ENCODE measurements at regions not wholly inside any gene's neighbourhood (a gene's known extent, or its start where the extent isn't known, plus 50 kb on each side); places are given as distances from the start of the nearest gene placed in this dataset.

DNA sequence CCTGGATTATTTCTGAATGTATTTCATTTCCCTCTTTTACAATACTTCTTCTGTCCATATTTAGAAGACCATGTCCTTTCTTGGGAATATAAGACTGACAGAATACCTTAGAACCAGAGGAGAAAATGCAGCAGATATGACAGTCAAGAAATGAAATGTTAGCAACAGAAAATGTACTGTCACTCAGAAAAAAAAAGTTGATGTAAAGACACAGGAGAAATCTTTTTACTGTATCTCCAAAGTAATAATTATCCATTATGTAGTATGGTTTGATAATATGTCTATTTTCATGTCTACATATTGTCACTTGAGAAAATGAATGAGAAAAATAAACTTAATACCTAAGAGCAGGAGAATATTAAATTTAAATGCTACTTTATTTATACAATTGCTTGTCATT lies 652.1 kb downstream of the GABRG2 start:
- no peak overlapping the region for H3K27ac Mint-ChIP-seq (ENCODE audit: unreplicated experiment)
- H3K36me3 ChIP-seq (ENCODE audit: control insufficient read depth, insufficient read depth, low read length), result no peaks in the 10 kb centered on the region
- no peak for DNase-seq
- no peak for TF ChIP-seq CTCF (IDR thresholded peaks at IDR 0.05; ENCODE audit: insufficient read depth in 1 of 2, low read depth in 1 of 2, low read length in 1 of 2, severe bottlenecking in 1 of 2, unreplicated experiment in 1 of 2)
- H3K4me3 Mint-ChIP-seq (ENCODE audit: unreplicated experiment), result no peak overlapping the region
- no peaks in the 10 kb centered on the region for H3K36me3 Mint-ChIP-seq (ENCODE audit: insufficient read depth, unreplicated experiment)
- intact Hi-C loops (cut with micrococcal nuclease; ENCODE audit: unreplicated experiment), result no loop called here
- POLR2A ChIA-PET, result no interaction called here
- no peaks in the 10 kb centered on the region for H3K27me3 Mint-ChIP-seq (ENCODE audit: insufficient read depth, unreplicated experiment)
- no peaks in the 10 kb centered on the region for H3K4me1 ChIP-seq
- no peaks in the 10 kb centered on the region for H3K9me3 ChIP-seq
- H3K27me3 ChIP-seq (replicated peaks; ENCODE audit: control insufficient read depth, insufficient read depth, low read length), result no peaks in the 10 kb centered on the region
- no peak overlapping the region for H3K4me3 ChIP-seq (ENCODE audit: low read depth, low read length)
- no peaks in the 10 kb centered on the region for H3K4me1 Mint-ChIP-seq (ENCODE audit: low read depth, unreplicated experiment)
- CTCF ChIA-PET, result no interaction called here
- no TSS peak for BruUV-seq (replicated peaks)
- peaks cover 10% of the 10 kb centered on the region for H3K9me3 Mint-ChIP-seq (ENCODE audit: unreplicated experiment)

GRCh38 chr5:162721125-162721524 lies 653.6 kb downstream of the GABRG2 start:
- H3K4me3 Mint-ChIP-seq (ENCODE audit: unreplicated experiment), result no peak overlapping the region
- H3K9me3 ChIP-seq, result no peaks in the 10 kb centered on the region
- H3K27me3 Mint-ChIP-seq (ENCODE audit: insufficient read depth, unreplicated experiment), result no peaks in the 10 kb centered on the region
- H3K36me3 ChIP-seq (ENCODE audit: control insufficient read depth, insufficient read depth, low read length), result no peaks in the 10 kb centered on the region
- CTCF ChIA-PET, result no interaction called here
- H3K27ac Mint-ChIP-seq (ENCODE audit: unreplicated experiment), result no peak overlapping the region
- no peaks in the 10 kb centered on the region for H3K36me3 Mint-ChIP-seq (ENCODE audit: insufficient read depth, unreplicated experiment)
- H3K4me3 ChIP-seq (ENCODE audit: low read depth, low read length), result no peak overlapping the region
- no peaks in the 10 kb centered on the region for H3K27me3 ChIP-seq (replicated peaks; ENCODE audit: control insufficient read depth, insufficient read depth, low read length)
- POLR2A ChIA-PET, result no interaction called here
- H3K4me1 Mint-ChIP-seq (ENCODE audit: low read depth, unreplicated experiment), result no peaks in the 10 kb centered on the region
- intact Hi-C loops (cut with micrococcal nuclease; ENCODE audit: unreplicated experiment), result no loop called here
- no peak for TF ChIP-seq CTCF (IDR thresholded peaks at IDR 0.05; ENCODE audit: insufficient read depth in 1 of 2, low read depth in 1 of 2, low read length in 1 of 2, severe bottlenecking in 1 of 2, unreplicated experiment in 1 of 2)
- BruUV-seq (replicated peaks), result no TSS peak
- H3K9me3 Mint-ChIP-seq (ENCODE audit: unreplicated experiment), result peaks cover 19% of the 10 kb centered on the region
- no peak for DNase-seq
- H3K4me1 ChIP-seq, result no peaks in the 10 kb centered on the region

GRCh38 chr5:162752612-162753011 lies 684.8 kb upstream of the CCNG1 start:
- BruUV-seq (replicated peaks), result no TSS peak
- no peak for TF ChIP-seq CTCF (IDR thresholded peaks at IDR 0.05; ENCODE audit: insufficient read depth in 1 of 2, low read depth in 1 of 2, low read length in 1 of 2, severe bottlenecking in 1 of 2, unreplicated experiment in 1 of 2)
- H3K27me3 Mint-ChIP-seq (ENCODE audit: insufficient read depth, unreplicated experiment), result no peaks in the 10 kb centered on the region
- no peaks in the 10 kb centered on the region for H3K36me3 Mint-ChIP-seq (ENCODE audit: insufficient read depth, unreplicated experiment)
- H3K27ac Mint-ChIP-seq (ENCODE audit: unreplicated experiment), result no peak overlapping the region
- intact Hi-C loops (cut with micrococcal nuclease; ENCODE audit: unreplicated experiment), result no loop called here
- Histone ChIP-seq H3K27me3 (replicated peaks; ENCODE audit: control insufficient read depth, insufficient read depth, low read length) (no peaks in the 10 kb centered on the region), H3K4me1 (no peaks in the 10 kb centered on the region), H3K9me3 (no peaks in the 10 kb centered on the region), H3K36me3 (ENCODE audit: control insufficient read depth, insufficient read depth, low read length) (no peaks in the 10 kb centered on the region), H3K4me3 (ENCODE audit: low read depth, low read length) (no peak overlapping the region)
- POLR2A ChIA-PET, result no interaction called here
- no peak for DNase-seq
- H3K4me1 Mint-ChIP-seq (ENCODE audit: low read depth, unreplicated experiment), result no peaks in the 10 kb centered on the region
- H3K4me3 Mint-ChIP-seq (ENCODE audit: unreplicated experiment), result no peak overlapping the region
- H3K9me3 Mint-ChIP-seq (ENCODE audit: unreplicated experiment), result peaks cover under 1% of the 10 kb centered on the region
- CTCF ChIA-PET, result no interaction called here

All from Caco-2 (cell line).